ENCODE measurements at regions not wholly inside any gene's neighbourhood (a gene's known extent, or its start where the extent isn't known, plus 50 kb on each side); places are given as distances from the start of the nearest gene placed in this dataset.
A peak's percentile ranks its signal among the peaks of the same experiment; 100 is the strongest.

DNA sequence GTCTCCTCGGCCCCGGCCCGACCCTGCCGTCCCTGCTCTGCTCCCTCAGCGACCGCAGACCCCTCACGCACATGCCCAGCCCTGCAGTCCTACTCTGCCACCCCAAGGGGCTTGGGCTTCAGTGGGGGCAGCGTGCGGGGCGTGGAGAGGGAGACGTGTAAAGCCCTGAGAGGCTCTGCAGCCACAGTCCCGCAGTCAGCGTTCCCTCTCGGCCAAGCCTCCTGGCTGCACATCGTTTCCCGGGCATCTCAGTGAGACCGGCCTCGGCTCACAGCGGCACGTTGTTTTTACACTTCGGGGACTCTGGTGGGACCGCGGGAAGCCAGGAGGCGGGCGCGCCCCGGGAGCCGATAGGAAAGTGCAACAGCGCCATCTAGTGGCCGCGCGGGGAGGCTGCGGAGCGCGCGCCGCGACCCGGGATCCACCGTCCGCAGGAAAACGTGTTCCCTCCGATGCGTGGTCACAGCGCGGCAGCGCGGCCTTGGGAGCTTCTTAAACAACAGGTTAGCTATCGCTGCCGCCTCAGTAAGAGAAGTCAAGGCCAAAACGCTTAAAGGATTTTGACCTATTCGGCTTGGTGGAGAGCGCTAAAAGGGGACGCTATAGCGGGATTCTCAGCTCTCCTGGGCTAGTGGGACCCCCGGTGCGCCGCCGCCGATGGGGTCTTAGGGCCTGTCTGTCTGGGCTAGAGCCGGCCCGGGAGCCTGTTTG is 226.8 kb upstream of the IGF1R start:
- DNase-seq, result peak; percentile 71

DNA sequence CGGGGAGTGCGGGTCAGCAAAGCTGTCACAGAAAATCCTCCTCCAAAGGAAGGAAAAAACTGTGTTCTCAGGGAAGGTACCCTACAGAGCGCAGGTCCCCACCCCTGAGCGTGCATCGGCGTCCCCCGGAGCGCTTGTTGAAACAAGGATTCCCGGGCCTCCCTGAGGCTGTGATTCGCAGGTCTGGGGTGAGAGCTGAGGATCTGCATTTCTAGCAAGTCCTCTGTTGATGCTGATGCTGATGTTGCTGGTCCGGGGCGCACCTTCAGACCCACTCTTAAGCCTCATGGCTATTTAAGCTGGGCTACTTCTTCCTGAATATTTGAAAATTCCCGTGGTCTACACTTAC is 226.2 kb upstream of the IGF1R start:
- DNase-seq, result no peak

DNA sequence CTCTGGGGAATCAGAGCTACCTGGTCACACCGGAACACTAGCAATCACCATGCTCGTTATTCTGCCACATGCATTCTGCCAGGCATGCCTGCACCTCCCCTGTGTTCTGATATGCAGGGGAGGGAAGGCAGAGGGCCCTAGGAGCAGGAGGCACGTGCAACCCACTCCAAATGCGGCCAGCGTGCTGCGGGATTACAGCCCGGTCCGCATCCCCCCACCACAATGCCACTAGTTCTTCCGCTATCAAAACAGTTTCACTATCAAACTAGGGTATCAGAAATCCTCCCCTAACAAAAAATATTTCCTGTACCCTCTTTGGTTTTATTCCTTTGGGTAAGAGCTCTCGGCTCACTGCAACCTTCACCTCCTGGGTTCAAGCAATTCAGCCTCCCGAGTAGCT is 223.2 kb upstream of the IGF1R start:
- no peak for DNase-seq

DNA sequence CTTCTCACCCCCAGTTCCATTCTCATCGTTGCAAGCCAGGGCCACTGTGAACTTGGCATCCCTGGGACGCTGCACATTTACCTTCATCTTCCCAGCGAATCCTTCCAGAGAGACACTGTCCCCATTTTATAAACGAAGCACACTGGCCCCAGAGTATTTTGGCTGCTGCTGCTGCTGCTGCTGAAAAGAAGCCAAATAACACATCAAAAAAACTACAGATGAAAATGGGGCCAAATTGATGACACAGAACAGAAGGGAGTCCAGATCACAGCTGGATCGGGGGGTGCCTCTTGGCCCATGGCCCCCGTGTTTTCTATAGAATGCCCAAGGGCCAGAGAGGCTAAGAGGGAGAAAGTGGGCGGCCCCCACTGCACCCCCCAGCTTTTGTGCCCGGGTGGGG is 221.0 kb upstream of the IGF1R start:
- no peak for DNase-seq

DNA sequence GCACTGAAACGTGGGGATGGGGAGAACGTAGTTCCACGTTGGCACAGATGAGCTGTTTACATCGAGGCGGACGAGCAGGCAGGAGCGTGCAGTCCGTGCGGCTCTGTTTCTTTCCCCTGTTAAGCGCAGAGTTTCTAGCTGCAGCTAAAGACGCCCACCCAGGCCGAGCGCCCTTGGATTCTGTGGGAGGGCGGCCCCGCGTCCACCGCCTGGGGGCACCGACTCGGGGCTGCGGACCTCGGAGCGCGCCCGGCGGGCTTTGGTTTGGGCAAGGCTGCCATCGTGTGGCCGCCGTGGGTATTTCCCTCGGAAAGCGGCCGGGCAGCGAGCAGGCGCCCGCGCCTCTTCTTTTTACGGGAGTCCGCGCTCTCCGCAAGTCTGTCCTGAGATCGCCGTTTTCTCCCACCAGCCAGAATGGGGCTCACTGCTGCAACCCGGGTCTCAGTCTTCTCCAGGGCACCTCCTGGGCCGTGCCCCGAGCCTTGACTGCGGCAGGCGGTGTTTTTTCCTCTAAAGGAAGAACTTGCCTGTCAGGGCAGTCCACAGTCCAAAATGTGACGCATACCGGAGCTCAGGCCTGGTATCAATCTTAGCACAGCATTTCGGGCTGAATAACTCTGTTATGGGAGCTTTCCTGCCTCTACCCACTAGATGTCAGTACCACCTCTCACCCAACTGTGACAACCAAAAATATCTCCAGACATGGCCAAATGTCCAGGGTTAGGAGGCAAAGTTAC is 219.9 kb upstream of the IGF1R start:
- DNase-seq, result peak; percentile 82

DNA sequence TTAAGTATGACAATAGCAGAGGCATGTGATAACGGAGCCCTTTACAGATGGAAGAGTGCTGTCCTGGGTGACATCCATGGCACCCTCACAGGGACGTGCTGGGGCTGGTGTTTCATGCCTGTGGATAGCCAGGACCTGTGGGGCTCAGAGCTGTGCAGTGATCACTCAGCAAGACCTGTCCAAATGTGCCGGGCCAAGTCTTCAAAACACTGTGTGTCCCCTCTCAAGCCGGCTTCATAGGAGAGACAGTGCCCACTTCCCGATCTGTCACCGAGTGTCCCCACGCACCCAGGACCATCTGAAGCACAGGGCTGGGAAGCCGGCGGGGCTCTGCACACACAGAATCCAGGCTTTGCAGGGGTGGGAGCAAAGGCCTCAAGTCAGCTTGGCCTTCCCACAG is 217.2 kb upstream of the IGF1R start:
- DNase-seq, result no peak

DNA sequence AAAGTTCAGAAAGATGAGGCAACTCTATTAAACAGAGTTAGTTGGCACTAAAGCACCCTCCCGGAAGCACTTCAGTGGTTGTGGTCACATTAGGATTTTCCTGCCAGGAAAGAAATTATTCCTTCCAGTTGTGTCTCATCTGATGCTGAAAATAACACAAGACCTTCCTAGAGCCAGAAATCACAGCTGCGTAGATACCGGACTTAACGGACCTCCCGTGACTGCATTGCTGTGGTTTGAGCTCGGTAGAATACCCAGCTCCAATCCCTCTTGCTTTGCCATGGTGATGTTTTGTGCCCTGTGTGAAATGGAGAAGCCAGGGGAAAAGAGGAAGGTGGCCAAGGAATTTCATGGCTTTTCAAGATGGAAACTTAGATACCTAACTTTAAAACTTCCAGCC is 215.0 kb upstream of the IGF1R start:
- DNase-seq, result no peak

DNA sequence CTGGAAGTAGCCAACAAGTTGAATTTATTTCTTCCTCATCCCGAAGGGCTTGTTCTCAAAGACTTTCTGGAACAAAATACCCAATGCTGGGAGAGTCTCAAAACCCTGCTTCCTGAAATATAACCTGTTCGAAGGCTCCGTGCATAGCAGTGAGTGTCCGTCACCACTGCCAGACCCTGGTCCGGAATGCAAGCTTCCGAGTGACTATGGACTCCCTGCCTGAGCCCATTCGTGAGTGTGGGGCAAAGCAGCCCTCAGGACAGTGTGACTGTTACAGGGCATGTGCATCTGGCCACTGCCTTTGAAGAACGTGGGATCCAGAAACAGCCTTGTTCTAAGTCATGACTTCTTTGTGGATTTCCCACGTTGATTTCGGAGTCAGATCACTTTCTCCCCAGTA is 214.5 kb upstream of the IGF1R start:
- no peak for DNase-seq

DNA sequence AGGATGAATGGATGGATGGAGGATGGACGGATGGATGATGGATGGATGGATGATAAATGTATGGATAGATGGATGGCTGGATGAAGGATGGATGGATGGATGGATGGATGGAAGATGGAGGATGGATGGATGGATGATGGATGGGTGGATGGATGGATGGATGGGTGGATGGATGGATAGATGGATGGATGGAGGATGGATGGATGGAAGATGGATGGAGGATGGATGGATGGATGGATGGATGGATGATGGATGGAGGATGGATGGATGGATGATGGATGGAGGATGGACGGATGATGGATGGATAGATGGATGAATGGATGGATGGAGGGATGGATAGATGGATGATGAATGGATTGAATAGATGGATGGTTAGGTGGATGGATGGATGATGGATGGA is 210.6 kb upstream of the IGF1R start:
- DNase-seq, result no peak

DNA sequence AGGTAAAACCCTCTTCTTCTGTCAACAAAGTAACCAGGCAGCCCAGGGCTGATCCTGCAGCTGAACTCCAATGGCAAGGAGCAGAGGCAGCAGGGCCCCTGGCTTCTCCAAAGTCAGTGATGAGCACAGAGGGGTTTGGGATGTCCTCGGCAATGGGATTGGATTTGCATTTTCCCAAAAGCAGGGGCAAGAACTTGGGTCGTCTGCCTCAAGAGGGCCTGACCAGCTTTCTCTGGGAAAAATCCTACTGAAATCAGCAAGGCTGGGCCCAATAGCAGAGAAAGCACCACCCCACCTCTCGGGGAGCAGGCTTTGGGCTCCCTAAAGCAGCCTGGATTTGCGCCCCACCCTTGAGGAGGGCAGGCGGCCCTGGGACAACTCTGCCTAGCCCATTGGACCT is 210.0 kb upstream of the IGF1R start:
- DNase-seq, result no peak

DNA sequence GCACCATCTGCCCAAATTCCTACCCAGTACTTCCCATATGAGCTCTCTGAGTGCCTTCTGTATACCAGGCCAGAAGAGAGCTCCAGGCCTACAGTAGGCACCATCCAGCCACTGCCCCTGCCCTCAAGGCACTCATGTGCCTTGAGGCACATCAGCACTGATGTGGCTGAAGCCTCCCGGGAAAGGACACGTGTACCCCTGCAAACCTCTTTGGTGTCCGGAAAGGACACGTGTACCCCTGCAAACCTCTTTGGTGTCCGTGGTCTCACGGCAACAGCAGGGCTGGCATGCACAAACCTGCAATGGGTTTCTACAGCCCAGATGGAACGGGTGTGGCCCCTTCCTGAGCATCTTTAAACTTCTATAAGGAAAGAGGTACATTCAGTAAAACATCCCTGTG is 209.4 kb upstream of the IGF1R start:
- no peak for DNase-seq

DNA sequence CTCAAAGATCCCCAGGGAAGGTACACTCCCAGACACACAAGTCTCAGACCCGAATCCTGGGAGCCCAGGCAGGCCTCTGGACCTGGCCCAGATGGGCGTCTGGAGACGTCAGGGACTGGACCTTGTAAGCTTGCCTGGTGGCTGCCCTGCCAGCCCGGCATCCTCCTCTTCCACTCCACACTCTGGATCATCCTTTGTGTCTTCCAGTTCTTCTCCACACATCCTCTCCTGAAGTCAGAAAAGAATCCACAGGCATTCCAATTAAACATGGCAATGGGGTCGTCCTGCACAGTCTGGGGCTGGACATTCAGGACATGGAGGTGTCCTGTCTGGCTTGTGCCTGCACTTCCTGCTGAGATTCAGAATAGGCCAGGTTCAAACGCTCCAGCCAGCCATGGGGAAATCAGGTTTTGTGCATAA is 208.8 kb upstream of the IGF1R start:
- DNase-seq, result no peak

DNA sequence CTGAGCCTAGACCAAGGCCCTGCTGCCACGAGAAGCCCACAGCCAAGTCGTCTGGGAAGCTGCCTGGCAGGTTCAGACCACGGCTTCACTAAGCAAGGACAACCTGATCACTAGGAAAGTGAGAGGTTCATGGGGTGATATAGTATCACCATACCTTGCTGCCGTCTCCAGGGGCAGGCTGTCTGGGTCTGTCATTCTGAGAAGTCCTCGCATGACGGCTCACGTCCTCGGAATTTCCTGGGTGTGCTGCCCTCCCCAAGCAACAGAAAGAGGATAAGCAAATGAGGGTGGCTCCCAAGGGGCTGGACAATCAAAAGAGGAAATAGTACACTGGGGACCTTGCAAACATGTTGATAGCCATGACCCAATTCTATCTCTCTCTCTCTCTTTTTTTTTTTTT is 207.4 kb upstream of the IGF1R start:
- DNase-seq, result no peak

DNA sequence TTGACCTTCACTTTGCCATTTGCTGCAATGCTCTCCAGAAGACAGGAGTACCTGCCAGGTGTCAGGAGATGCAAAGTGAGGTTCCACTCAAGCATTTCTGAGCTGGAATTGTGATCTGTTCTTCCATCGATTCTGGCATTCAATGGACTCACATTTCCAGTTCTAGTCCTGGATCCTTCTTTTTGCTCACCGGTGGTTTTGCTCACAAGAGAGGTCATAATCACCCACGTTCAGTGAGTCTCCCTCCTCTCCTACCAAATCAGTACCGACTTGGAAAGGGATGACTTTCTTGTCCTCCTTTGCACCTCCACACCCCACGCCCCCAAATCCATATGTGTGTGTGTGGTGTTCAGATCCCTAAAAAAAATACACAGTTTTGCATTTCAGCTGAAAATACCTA is 206.7 kb upstream of the IGF1R start:
- no peak for DNase-seq

DNA sequence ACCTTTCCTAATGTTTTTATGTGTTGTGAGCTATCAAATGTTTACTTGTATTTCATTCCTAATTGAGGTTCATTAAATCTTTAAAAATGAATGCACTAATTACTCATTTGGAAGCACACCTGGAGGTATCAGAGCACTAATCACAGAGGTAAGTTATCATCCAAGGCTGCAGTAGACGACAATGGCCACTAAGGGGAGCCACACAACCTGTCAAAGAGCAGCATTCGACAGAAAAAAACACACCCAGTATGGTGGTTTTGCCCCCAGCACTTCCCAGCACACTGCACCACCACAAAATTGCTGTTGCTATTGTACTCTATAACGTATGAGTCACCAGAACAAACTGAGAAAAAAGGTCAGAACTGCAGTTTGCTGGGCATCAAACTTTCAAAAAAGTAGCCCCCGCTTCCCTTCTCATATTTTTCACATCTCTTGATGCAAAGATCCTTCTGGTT is 205.9 kb upstream of the IGF1R start:
- peak; percentile 70 for DNase-seq

DNA sequence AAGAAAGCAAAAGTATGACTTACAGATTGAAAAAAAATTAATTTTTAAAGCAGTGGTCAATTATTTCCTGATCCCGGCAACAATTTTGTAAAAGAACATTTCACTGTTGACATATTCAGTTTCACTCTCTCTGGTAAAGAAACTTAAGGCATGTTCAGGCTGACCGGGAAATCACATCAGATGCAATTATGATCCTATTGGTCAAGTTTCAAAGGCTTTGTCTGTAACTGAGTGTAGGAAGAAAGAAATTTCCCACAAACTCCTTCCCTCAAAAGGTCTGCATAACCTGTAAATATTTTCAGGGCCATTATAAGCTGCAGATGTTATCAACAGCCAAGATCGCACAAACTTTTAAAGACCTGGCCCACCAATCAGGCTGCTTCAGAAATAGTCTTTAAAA is 205.4 kb upstream of the IGF1R start:
- no peak for DNase-seq

DNA sequence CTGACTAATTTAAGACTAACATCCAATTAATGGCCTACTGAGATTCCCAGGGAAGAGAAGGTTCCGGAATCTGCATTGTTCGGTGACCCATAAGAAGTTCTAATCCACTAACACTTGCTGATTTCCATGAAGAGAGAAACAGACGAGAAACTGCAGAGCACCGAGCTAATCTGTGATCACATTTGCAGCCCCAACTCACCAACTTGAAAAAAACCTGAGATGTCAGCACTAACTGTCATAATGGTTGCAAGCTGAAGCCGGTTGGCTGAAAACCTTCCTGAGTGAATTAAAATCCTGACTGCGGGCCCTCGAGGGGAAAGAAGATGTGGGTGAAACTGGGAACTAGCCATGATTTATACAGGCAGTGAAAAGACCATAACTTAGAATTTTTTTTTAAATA is 204.8 kb upstream of the IGF1R start:
- no peak for DNase-seq

DNA sequence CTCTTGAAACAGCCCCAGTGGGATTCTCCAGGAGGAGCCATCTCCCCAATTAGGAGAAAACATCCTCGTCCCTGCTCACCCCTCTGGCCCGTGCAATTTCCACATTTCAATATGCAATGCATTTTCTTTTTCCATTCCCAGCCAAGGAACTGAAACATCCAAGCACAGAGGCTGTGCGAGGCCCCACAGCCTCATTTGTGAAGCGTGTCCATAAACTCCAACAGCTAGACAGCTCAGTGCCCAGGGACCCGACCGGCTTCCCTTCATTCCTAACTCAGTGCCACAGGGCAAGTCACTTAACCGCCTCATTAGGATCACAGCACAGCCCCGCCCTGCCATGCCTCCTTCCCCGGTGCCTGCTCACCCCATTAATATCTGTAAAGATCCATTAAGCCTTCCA is 204.2 kb upstream of the IGF1R start:
- DNase-seq, result no peak

DNA sequence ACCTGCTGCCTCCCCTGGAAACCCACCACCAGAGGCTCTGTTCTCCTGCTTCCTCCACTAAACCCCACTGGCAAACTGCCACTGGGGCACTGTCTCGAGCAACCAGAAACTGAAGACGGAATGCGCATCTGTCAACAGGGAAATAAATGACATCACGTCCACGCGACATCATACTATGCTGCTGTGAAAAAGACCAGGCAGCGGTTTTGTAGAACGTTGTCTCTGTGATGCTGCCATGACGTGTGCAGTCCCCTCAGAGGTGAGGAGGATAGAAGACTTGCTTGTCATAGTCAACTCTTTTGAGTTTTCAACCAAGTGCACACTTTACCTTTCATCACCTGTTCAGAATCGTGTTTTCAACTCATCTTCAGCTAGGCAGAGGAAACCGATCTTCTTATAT is 203.0 kb upstream of the IGF1R start:
- DNase-seq, result no peak

DNA sequence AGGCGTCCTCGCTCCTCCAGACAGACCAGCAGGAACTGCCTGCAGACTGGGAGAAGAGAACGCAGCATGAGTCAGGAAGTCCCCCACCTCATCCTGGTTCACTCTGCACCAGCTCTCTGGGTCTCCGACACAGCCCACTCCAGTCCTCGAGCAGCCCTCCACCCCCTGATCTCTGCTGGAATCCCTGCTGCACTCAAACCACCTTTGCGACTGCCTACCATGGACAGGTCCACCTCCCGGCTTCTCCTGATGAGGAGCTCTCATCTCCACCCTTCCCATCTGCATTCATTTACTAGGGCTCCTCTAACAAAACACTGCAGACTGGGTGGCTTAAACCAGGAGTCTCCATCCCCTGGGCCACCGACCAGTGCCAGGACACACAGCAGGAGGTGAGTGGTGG is 202.3 kb upstream of the IGF1R start:
- DNase-seq, result no peak

DNA sequence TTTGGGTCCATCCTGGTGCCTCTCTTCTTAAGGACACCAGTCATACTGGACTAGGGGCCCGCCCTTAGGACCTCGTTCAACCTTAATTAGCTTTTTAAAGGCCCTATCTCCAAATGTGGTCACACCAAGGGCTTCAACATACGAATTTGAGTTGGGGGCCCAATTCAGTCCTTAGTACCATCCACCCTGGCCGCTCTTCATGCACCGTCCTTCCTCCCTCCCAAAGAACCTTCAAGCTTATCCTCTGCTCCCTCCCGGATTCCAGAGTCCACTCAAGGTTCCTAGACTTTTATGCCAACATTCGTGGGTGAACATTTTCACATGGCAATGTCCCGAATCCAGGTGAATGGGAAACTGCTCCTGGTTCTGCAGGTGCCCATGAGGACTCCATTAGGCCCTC is 201.3 kb upstream of the IGF1R start:
- no peak for DNase-seq

DNA sequence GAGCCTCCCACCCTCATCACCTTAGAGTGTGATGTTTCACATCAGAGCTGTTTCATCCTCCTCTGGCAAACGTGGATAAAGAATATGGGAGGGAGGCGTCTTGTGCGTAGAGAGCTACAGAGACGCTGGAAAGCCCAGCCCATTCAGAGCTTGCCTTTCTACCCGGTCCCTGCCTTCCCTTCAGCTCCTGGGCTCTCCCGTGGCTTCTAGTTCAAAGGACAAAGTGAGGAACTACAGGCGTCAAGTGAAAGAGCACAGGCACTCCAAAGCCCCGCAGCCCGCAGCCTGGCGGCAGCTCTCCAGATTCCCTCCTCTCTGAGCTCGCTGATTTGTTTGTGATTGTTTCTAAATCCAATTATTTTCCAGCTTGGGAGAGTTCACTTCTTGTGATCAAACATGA is 197.1 kb upstream of the IGF1R start:
- DNase-seq, result no peak

DNA sequence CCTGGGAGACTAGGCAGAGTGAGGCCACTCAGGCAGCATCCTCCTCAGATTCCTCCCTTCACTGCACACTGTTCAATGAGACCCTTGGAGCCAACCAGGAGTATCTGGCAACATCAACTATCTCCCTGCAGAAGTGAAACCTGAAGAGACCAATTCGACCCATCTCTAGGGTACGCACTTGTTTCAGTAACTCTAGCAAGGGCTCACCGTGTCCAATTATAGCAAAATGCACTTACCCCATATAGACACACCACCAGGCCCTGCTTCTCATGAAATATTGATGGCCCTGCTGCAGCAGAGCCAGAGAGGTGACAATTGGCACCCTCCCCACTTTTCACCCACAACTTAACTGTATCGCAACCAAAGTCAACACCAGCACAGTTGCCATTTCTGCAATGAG is 196.1 kb upstream of the IGF1R start:
- DNase-seq, result no peak

DNA sequence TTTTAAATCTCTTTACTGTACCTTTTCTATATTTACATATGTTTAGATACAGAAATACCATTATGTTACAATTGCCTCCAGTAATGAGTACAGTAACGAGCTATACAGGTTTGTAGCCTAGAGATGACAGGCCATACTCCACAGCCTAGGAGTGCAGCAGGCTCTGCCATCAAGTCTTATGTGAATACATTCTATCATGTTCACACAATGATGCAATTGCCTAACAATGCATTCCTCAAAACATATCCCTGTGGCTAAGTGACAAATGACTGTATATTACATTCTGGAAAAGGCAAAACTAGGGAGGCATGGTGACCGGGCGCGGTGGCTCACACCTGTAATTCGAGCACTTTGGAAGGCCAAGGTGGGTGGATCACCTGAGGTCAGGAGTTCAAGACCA is 192.4 kb upstream of the IGF1R start:
- no peak for DNase-seq

DNA sequence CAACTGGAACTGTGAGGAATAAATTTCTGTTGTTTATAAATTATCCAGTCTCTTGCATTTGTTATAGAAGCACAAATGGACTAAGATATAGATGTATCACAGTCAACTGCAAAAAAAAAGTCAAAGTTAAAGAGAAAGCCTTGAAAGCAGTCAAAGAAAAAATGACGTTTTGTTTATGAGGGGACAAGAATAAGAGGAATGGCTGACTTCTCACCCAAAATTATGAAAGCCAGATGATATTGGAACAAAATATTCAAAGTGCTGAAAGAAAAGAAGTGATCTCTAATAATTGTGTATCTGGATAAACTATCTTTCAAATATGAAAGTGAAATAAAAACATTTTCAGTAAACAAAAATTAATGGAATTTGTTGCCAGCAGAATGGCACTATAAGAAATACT is 171.8 kb upstream of the IGF1R start:
- DNase-seq, result no peak
